Breast epithelium (tissue), 4 donors: ENCODE measurements at regions not wholly inside any gene's neighbourhood (a gene's known extent, or its start where the extent isn't known, plus 50 kb on each side); places are given as distances from the start of the nearest gene placed in this dataset.
A peak's percentile ranks its signal among the peaks of the same experiment; 100 is the strongest.
"Not testable (repeated sequence)": the region's sequence is repeated elsewhere in the genome, so short reads cannot be mapped to it uniquely, and the experiment has no call there.

ENCODE experiments used
- DNase-seq, 2 donors: peaks; one replicate each; pipeline ENCODE4 v3.0.0-alpha.2; 2019; ENCODE audit warnings: low spot score in 2 of 2
- H3K27ac ChIP-seq, 2 donors: fragments of 200-600 bp; sonication (generic) in 1 of 2; one replicate each; pipeline ENCODE4 v1.5.1; 2016 to 2019; ENCODE audit warnings: mild to moderate bottlenecking in 1 of 2
- H3K27me3 ChIP-seq, 2 donors: fragments of 200-600 bp; sonication (generic) in 1 of 2; one replicate each; pipeline versions ENCODE4 v1.5.1 to v1.6.0; 2017 to 2019; ENCODE audit warnings: control low read depth in 1 of 2, mild to moderate bottlenecking in 1 of 2
- H3K36me3 ChIP-seq: fragments of 200-600 bp; one replicate; pipeline ENCODE4 v1.5.1; 2019
- H3K4me1 ChIP-seq, 2 donors: fragments of 200-600 bp; sonication (generic); one replicate each; pipeline ENCODE4 v1.5.1; 2016 to 2019; ENCODE audit warnings: control low read depth in 1 of 2
- H3K4me3 ChIP-seq, 3 donors: fragments of 200-600 bp; sonication (generic); 1 replicate in 2 of 3; 2 replicates in 1 of 3; pipeline ENCODE4 v1.5.1; 2016 to 2019; ENCODE audit warnings: mild to moderate bottlenecking in 3 of 3, moderate library complexity in 2 of 3
- H3K9me3 ChIP-seq, 2 donors: fragments of 200-600 bp; sonication (generic) in 1 of 2; one replicate each; pipeline ENCODE4 v1.5.1; 2016 to 2019; ENCODE audit warnings: control low read depth in 1 of 2
- intact Hi-C: fragments of 100-400 bp; cut with DNase I; formaldehyde crosslinking; loops from one replicate; pipeline ENCODE4 v1.15.1; 2023; ENCODE audit warnings: low total_unique reads
- TF ChIP-seq, protein P1 (sequence below), 3 donors: fragments of 450-650 bp; IDR thresholded peaks; one replicate each; pipeline ENCODE4 v1.5.1; 2016 to 2017; ENCODE audit warnings: antibody characterized with exemption in 3 of 3, mild to moderate bottlenecking in 3 of 3, moderate library complexity in 3 of 3

DNA sequence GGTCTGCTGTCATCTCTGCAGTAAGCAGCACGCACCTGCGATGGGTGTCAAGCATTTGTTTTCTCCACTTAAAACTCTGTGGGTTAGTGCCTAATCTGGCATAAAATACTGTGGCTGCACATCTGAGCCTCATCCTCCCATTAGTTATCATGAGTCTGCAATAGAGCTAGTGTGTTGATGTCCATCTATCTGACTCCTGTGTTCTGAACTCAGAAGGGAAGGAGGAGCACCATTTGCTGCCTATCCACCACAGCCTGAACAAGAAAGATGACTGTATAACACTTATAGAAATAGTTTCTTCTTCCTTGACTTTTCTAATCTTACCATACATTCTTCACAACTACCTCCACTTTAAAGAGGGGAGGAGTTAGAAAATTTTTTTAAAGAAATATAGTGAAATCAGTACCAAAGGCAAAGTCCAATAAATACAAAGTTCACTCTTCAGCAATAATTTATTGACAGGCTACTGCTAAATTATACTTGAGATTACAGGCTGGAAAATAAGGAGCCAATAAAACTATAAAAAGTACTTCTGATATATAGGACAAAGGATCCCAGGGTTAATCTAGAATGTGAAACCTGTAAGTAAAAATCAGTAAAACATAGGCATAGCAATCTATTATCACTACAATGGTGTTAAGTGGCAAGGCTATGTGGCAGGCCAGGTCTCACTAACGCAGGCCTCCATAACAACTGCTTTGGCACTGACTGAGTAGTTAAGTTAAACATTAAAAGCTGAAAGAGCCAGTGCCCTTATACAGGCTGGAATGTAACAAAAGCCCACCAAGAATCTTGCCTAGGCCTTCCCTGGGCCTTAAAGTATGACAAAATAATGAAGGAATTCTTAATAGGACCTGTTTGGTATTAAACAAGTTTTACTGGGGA, 70.2 kb downstream of the LGALS9C start:
- H3K27ac ChIP-seq, intact Hi-C loops: not testable (repeated sequence)

DNA sequence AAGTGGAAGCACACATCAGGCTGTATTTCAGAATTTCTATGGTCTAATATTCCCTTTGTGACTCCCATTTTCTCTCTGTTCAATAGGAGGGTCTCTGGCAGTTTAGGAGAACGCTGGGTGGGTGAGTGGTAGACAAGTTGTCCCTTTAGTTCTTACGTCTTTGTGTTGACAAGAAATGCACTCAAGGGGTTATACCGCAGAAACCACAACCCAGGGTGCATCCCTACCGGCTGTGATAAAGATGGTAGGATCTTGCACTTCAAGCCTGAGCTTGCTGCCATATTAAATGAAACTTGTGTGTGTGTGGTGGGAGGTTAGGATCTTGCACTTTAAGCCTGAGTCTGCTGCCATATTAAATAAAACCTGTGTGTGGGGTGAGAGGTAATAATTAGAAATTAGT, 80.5 kb downstream of the LGALS9C start:
- intact Hi-C loops, H3K27me3 ChIP-seq, H3K27ac ChIP-seq, H3K9me3 ChIP-seq, H3K36me3 ChIP-seq, DNase-seq, H3K4me3 ChIP-seq, H3K4me1 ChIP-seq: not testable (repeated sequence)

More for the DNA sequence above, 70.2 kb downstream of the LGALS9C start:
- not testable (repeated sequence) for H3K4me3 ChIP-seq, H3K9me3 ChIP-seq, H3K36me3 ChIP-seq, H3K4me1 ChIP-seq, DNase-seq, H3K27me3 ChIP-seq

GRCh38 chr17:18563381-18564098, 80.7 kb downstream of the TBC1D28 start:
- H3K4me1 ChIP-seq, intact Hi-C loops, H3K36me3 ChIP-seq: not testable (repeated sequence)

GRCh38 chr17:18564099-18564448, 80.1 kb downstream of the TBC1D28 start:
- H3K9me3 ChIP-seq, H3K27me3 ChIP-seq, intact Hi-C loops, DNase-seq, H3K4me1 ChIP-seq, H3K36me3 ChIP-seq, H3K27ac ChIP-seq: not testable (repeated sequence)
- TF ChIP-seq, protein P1, sequence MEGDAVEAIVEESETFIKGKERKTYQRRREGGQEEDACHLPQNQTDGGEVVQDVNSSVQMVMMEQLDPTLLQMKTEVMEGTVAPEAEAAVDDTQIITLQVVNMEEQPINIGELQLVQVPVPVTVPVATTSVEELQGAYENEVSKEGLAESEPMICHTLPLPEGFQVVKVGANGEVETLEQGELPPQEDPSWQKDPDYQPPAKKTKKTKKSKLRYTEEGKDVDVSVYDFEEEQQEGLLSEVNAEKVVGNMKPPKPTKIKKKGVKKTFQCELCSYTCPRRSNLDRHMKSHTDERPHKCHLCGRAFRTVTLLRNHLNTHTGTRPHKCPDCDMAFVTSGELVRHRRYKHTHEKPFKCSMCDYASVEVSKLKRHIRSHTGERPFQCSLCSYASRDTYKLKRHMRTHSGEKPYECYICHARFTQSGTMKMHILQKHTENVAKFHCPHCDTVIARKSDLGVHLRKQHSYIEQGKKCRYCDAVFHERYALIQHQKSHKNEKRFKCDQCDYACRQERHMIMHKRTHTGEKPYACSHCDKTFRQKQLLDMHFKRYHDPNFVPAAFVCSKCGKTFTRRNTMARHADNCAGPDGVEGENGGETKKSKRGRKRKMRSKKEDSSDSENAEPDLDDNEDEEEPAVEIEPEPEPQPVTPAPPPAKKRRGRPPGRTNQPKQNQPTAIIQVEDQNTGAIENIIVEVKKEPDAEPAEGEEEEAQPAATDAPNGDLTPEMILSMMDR (IDR thresholded peaks at IDR 0.05), result peak; percentile 24 to 65 (median 65)
- H3K4me3 ChIP-seq, result peak overlapping the region in 1 of 3 donors; percentile 31

More at GRCh38 chr17:18563381-18564098, 80.7 kb downstream of the TBC1D28 start:
- not testable (repeated sequence) for H3K9me3 ChIP-seq, DNase-seq, H3K27me3 ChIP-seq, H3K27ac ChIP-seq
- peak overlapping the region in 1 of 3 donors; percentile 31 for H3K4me3 ChIP-seq

DNA sequence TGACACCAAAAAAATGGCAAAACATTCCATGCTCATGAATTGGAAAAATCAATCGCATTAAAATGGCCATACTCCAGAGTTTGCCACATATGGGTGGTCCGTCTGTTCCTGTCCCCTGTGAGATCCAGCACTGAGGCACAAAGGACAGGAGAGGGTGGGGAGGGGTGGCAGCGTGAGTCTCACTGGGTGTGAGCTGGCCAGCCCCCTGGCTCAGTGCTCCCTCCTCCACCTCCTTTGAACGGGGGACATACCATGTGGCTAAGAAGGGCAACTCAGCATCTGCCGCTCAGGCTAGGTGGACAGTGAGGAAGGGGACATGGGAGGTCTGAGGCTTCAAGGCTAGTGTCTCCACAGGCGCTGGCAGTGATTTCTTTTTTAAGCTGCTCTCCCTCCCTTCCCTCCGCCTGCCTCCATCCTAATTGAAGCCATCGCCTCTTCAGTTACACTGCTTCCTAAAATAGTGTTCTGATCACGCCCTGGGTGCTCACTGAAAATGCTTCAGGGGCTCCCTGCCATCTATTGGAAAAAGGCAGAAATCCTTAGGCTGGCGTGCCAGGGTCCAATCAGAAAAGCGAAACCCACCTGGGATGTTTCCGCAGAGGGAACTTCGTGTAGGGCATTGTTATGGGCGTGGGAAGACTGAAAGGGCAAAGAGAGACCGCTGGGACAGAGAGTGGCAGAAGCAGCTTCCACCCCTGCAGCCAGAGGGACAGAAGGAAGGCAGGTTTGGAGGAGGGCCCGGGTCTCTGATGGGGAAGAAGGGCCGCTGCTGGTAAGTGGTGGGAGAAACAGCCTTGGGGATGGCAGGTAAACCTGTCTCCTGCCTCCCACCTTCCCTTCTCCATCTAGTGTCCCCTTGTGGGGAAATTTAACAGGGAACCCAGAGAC, 75.8 kb downstream of the TBC1D28 start:
- H3K4me3 ChIP-seq, H3K27ac ChIP-seq, DNase-seq, H3K9me3 ChIP-seq, H3K4me1 ChIP-seq, intact Hi-C loops, H3K36me3 ChIP-seq, H3K27me3 ChIP-seq: not testable (repeated sequence)

DNA sequence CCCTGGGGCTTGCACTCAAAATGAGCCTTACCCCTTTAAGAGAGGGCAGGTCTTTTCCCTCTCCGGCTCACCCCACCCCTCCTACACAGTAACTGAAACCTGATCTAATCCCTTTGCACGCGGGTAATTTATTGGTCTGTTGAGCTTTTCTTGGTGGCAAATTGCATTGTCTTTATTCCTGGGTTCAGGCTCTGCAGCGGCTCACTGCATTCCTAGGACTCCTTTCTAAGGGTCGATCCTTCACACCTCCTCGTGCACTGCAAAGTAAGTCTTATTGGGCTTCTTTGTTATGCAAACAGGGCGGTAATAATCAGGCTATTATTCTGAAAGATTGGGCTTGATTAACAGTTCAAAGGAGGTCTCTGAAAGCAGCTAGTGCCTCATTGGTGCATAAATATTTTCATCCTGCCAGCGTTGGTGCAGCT, 74.7 kb downstream of the TBC1D28 start:
- peak overlapping the region in 1 of 3 donors; percentile 23 for H3K4me3 ChIP-seq
- H3K36me3 ChIP-seq, H3K9me3 ChIP-seq, DNase-seq, H3K27me3 ChIP-seq, H3K27ac ChIP-seq, H3K4me1 ChIP-seq, intact Hi-C loops: not testable (repeated sequence)

DNA sequence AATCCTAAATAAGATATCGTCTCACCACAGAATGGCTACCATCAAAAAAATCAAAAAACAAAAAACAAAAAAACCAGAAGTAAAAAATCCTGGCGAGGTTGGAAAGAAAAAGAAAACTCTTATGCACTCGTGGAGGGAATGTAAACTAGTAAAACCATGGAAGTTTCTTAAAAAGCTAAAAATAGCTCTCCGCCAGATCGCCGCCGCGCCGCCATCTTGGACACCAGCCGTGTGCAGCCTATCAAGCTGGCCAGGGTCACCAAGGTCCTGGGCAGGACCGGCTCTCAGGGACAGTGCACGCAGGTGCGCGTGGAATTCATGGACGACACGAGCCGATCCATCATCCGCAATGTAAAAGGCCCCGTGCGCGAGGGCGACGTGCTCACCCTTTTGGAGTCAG, 71.7 kb downstream of the TBC1D28 start:
- DNase-seq, H3K4me3 ChIP-seq, intact Hi-C loops, H3K36me3 ChIP-seq, H3K9me3 ChIP-seq, H3K4me1 ChIP-seq, H3K27me3 ChIP-seq, H3K27ac ChIP-seq: not testable (repeated sequence)

- DNase-seq, H3K4me3 ChIP-seq, H3K9me3 ChIP-seq, H3K4me1 ChIP-seq, H3K36me3 ChIP-seq, intact Hi-C loops, H3K27me3 ChIP-seq: not testable (repeated sequence)
- H3K27ac ChIP-seq, result peak overlapping the region in 1 of 2 donors; percentile 48
These were observed 70.1 kb downstream of the TBC1D28 start for GRCh38 chr17:18574137-18574536.
